ENCODE measurements at regions not wholly inside any gene's neighbourhood (a gene's known extent, or its start where the extent isn't known, plus 50 kb on each side); places are given as distances from the start of the nearest gene placed in this dataset.

DNA sequence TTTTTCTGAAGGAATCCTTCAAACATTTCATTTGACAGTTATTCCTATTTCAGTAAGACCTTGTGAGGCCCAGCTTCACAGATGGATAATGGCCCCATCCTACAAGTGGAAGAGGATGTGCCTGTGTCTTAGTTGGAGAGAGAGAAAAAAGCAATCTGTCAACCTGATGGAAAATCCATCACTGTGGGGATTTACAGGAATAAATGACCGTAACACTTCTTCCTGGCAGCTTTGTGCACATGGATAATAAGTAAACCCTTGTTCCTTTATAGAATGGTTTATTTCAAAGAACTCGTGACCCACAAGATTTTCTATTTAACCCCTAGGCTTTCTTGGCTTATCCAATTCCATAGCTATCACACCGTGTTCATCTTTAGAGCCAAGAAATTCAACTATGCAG lies 121.4 kb upstream of the PCED1B start:
- Histone ChIP-seq H3K4me1 (no peaks in the 10 kb centered on the region), H3K36me3 (no peaks in the 10 kb centered on the region), H3K4me3 (no peak overlapping the region), H3K27me3 (no peaks in the 10 kb centered on the region), H3K27ac (no peak overlapping the region), H3K9me3 (no peaks in the 10 kb centered on the region)
- intact Hi-C loops (cut with DNase I; ENCODE audit: low total_unique reads) (no loop called here), in situ Hi-C loops (cut with MboI; ENCODE audit: low pct_ligation_motif_present in 1 of 4, low pct_unique_long_range_greater_than_20kb in 1 of 4, low sequenced_read_pairs in 3 of 4) (no loop called here)
- no peak for DNase-seq
- no peak for TF ChIP-seq POLR2A (IDR thresholded peaks at IDR 0.05)
- no peak for TF ChIP-seq EP300 (IDR thresholded peaks at IDR 0.05; ENCODE audit: low read depth)
- TF ChIP-seq POLR2AphosphoS5 (IDR thresholded peaks at IDR 0.05) = no peak
- TF ChIP-seq, protein P1, sequence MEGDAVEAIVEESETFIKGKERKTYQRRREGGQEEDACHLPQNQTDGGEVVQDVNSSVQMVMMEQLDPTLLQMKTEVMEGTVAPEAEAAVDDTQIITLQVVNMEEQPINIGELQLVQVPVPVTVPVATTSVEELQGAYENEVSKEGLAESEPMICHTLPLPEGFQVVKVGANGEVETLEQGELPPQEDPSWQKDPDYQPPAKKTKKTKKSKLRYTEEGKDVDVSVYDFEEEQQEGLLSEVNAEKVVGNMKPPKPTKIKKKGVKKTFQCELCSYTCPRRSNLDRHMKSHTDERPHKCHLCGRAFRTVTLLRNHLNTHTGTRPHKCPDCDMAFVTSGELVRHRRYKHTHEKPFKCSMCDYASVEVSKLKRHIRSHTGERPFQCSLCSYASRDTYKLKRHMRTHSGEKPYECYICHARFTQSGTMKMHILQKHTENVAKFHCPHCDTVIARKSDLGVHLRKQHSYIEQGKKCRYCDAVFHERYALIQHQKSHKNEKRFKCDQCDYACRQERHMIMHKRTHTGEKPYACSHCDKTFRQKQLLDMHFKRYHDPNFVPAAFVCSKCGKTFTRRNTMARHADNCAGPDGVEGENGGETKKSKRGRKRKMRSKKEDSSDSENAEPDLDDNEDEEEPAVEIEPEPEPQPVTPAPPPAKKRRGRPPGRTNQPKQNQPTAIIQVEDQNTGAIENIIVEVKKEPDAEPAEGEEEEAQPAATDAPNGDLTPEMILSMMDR (IDR thresholded peaks at IDR 0.05) = no peak
- 76 to 78% methylated on average over 3 of the region's 3 CpGs for WGBS, 2 donors (ENCODE audit: low coverage in 1 of 2)

DNA sequence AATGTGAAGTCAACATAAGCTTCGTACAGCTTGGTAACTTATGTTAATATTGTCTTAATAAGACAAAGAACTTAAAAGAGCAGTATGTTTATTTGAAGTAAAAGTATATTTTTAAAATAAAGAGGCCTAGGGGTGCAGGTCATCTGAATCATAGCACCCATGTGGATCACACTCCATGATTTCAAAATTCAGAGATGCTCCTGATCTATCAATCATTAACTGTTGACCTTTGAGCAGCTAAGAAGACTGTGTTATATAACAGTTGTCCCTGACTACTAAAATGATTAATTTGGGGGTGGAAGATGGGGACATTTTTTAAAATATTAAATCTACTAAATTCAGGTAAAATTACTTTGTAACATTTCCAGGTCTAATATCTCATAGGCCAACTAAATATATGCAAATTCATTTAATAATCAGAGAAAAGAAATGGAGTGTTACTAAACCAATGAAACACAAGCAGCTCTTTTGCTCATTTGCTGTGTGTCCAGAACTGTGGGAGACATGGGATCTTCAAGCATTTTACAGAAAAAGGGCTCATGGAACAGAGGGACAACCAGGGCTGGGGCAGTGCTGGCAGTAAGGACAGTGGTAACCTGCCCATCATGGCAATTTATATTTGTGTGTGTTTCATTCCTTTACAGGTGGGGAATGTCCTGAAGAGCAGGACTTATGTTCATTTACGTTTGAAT lies 120.7 kb upstream of the PCED1B start:
- no peaks in the 10 kb centered on the region for H3K27me3 ChIP-seq
- no peaks in the 10 kb centered on the region for H3K36me3 ChIP-seq
- H3K4me1 ChIP-seq = no peaks in the 10 kb centered on the region
- H3K9me3 ChIP-seq = no peaks in the 10 kb centered on the region
- no peak overlapping the region for H3K27ac ChIP-seq
- no peak overlapping the region for H3K4me3 ChIP-seq
- intact Hi-C loops (cut with DNase I; ENCODE audit: low total_unique reads) = no loop called here
- TF ChIP-seq POLR2AphosphoS5 (IDR thresholded peaks at IDR 0.05) (no peak), POLR2A (IDR thresholded peaks at IDR 0.05) (no peak), EP300 (IDR thresholded peaks at IDR 0.05; ENCODE audit: low read depth) (no peak)
- TF ChIP-seq, protein P1 (IDR thresholded peaks at IDR 0.05) = no peak
- in situ Hi-C loops (cut with MboI; ENCODE audit: low pct_ligation_motif_present in 1 of 4, low pct_unique_long_range_greater_than_20kb in 1 of 4, low sequenced_read_pairs in 3 of 4) = no loop called here
- no peak for DNase-seq
- 84 to 91% methylated on average over 2 of the region's 2 CpGs for WGBS, 2 donors (ENCODE audit: low coverage in 1 of 2)

DNA sequence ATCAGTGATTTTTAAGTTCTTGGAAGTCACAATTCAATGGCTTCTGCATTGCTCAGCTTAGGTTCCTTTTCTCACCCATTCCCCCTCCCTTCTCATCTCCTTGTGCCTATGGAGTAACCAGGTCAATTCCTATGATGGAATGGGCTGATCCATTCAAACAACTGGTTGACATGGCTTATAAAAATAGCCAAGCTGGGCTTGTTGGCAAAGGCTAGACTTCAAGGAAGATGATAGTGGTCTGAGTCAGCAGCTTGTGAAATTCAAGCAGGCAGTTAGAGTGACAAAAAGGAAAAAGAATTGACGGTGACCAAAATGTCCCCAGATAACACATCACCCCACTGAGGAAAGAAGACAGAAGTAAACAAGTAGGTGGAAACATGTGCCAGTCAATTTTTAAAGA lies 119.9 kb upstream of the PCED1B start:
- 46 to 89% methylated on average over 1 of the region's 1 CpG for WGBS, 2 donors (ENCODE audit: low coverage in 1 of 2)
- TF ChIP-seq POLR2AphosphoS5 (IDR thresholded peaks at IDR 0.05) = no peak
- H3K36me3 ChIP-seq = no peaks in the 10 kb centered on the region
- H3K4me3 ChIP-seq = no peak overlapping the region
- H3K4me1 ChIP-seq = no peaks in the 10 kb centered on the region
- in situ Hi-C loops (cut with MboI; ENCODE audit: low pct_ligation_motif_present in 1 of 4, low pct_unique_long_range_greater_than_20kb in 1 of 4, low sequenced_read_pairs in 3 of 4) (no loop called here), intact Hi-C loops (cut with DNase I; ENCODE audit: low total_unique reads) (no loop called here)
- no peak overlapping the region for H3K27ac ChIP-seq
- no peak for DNase-seq
- no peaks in the 10 kb centered on the region for H3K9me3 ChIP-seq
- H3K27me3 ChIP-seq = no peaks in the 10 kb centered on the region

DNA sequence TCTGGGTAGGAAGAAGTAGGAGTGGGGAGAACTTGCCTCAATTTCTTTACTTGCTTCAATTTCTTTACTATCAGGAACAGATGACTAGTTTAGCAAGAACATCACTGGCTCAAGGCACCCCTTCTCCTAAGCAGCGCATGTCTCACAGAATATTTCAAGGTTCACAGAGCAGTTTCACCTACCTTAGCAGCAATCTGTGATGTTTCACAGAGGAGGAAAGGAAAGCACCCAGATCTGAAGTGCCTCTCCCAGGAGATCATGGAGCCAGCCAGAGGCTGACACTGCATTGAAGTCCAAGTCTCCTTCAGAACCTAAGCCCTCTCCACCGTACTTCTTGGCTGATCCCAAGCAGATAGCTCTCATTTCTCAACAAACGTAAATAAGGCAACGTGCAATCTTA lies 118.7 kb upstream of the PCED1B start:
- no peak for TF ChIP-seq POLR2AphosphoS5 (IDR thresholded peaks at IDR 0.05)
- TF ChIP-seq POLR2A (IDR thresholded peaks at IDR 0.05) = no peak
- no peak for TF ChIP-seq EP300 (IDR thresholded peaks at IDR 0.05; ENCODE audit: low read depth)
- TF ChIP-seq, protein P1 (IDR thresholded peaks at IDR 0.05) = no peak
- Histone ChIP-seq H3K4me1 (peaks cover 0 to 2% (median 0%) of the 10 kb centered on the region in 4 donors), H3K9me3 (no peaks in the 10 kb centered on the region), H3K27ac (no peak overlapping the region), H3K36me3 (no peaks in the 10 kb centered on the region), H3K27me3 (no peaks in the 10 kb centered on the region), H3K4me3 (no peak overlapping the region)
- in situ Hi-C loops (cut with MboI; ENCODE audit: low pct_ligation_motif_present in 1 of 4, low pct_unique_long_range_greater_than_20kb in 1 of 4, low sequenced_read_pairs in 3 of 4) (no loop called here), intact Hi-C loops (cut with DNase I; ENCODE audit: low total_unique reads) (no loop called here)
- DNase-seq = no peak
- WGBS, 2 donors (ENCODE audit: low coverage in 1 of 2) = 71 to 100% methylated on average over 4 of the region's 4 CpGs

DNA sequence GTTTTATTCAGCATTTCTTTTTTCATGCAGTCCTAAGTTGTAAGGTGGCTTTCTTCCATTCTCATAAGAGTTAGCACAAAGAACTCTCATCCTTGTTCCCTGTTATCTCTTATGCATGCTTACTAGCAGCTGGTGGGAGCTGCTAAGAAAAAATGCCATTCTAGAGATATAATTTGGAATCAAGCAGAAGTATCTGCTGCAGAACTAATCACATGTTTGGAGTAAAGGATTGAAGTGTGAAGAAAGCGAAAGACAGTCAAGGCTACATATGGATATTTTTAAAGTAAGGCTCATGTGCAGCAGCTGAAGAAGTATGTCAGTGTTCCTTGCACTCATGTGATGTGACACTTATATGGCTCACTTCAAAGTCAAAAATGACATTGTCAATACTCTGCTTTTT lies 116.2 kb upstream of the PCED1B start:
- no peak for DNase-seq
- intact Hi-C loops (cut with DNase I; ENCODE audit: low total_unique reads) = no loop called here
- 95 to 100% methylated on average over 1 of the region's 1 CpG for WGBS, 2 donors (ENCODE audit: low coverage in 1 of 2)
- H3K9me3 ChIP-seq = no peaks in the 10 kb centered on the region
- TF ChIP-seq EP300 (IDR thresholded peaks at IDR 0.05; ENCODE audit: low read depth) (no peak), POLR2A (IDR thresholded peaks at IDR 0.05) (no peak), POLR2AphosphoS5 (IDR thresholded peaks at IDR 0.05) (no peak)
- TF ChIP-seq, protein P1 (IDR thresholded peaks at IDR 0.05) = no peak
- H3K27ac ChIP-seq = no peak overlapping the region
- no peaks in the 10 kb centered on the region for H3K27me3 ChIP-seq
- H3K4me3 ChIP-seq = no peak overlapping the region
- H3K36me3 ChIP-seq = no peaks in the 10 kb centered on the region
- in situ Hi-C loops (cut with MboI; ENCODE audit: low pct_ligation_motif_present in 1 of 4, low pct_unique_long_range_greater_than_20kb in 1 of 4, low sequenced_read_pairs in 3 of 4) = no loop called here
- H3K4me1 ChIP-seq = peaks cover 0 to 2% (median 0%) of the 10 kb centered on the region in 4 donors

Data from transverse colon (tissue), 4 donors.